GM10266 (cell line): ENCODE measurements at regions not wholly inside any gene's neighbourhood (a gene's known extent, or its start where the extent isn't known, plus 50 kb on each side); places are given as distances from the start of the nearest gene placed in this dataset.

Experiments
- DNase-seq: peaks from one replicate; pipeline ENCODE4 v3.0.0; 2012; ENCODE audit errors: extremely low spot score
- TF ChIP-seq, protein P1 (sequence below): IDR thresholded peaks from 2 replicates; pipeline ENCODE4 v1.5.1; 2012; ENCODE audit warnings: mild to moderate bottlenecking, low read depth; ENCODE audit not compliant: control insufficient read depth, insufficient read depth; ENCODE audit errors: missing control alignments

DNA sequence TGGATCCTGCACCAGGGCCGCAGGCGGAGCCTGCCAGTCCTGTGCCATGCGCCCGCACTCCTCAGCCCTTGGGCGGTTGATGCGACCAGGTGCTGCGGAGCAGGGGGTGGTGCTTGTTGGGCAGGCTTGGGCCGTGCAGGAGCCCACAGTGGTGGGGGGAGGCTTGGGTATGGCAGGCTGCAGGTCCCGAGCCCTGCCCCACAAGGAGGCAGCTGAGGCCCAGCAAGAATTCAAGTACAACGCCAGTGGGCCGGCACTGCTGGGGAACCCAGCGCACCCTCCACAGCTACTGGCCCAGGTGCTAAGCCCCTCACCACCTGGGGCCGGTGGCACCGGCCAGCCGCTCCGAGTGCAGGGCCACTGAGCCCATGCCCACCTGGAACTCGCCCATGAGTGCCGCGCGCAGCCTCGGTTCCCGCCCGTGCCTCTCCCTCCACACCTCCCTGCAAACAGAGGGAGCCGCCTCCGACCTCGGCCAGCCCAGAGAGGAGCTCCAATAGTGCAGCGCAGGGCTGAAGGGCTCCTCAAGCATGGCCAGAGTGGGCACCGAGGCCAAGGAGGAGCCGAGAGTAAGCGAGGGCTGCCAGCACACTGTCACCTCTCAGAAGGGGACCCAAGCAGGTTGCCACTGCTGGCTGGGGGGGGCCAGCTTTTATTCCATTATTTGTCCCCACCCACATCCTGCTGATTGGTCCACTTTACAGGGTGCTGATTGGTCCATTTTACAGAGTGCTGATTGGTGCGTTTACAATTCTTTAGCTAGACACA lies 339.0 kb upstream of the KLF3 start:
- DNase-seq = no peak
- TF ChIP-seq, protein P1, sequence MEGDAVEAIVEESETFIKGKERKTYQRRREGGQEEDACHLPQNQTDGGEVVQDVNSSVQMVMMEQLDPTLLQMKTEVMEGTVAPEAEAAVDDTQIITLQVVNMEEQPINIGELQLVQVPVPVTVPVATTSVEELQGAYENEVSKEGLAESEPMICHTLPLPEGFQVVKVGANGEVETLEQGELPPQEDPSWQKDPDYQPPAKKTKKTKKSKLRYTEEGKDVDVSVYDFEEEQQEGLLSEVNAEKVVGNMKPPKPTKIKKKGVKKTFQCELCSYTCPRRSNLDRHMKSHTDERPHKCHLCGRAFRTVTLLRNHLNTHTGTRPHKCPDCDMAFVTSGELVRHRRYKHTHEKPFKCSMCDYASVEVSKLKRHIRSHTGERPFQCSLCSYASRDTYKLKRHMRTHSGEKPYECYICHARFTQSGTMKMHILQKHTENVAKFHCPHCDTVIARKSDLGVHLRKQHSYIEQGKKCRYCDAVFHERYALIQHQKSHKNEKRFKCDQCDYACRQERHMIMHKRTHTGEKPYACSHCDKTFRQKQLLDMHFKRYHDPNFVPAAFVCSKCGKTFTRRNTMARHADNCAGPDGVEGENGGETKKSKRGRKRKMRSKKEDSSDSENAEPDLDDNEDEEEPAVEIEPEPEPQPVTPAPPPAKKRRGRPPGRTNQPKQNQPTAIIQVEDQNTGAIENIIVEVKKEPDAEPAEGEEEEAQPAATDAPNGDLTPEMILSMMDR = no peak

DNA sequence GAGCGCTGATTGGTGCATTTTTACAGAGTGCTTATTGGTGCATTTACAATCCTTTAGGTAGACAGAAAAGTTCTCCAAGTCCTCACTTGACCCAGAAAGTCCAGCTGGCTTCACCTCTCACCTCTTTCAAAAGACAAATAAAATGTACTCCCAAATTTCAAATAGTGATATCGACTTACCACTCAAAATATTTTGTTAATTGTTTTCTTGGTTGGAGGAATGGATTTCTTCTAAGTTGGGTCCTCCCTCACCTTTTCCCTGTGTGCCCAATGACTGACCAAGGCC lies 338.4 kb upstream of the KLF3 start:
- TF ChIP-seq, protein P1 = no peak
- no peak for DNase-seq

DNA sequence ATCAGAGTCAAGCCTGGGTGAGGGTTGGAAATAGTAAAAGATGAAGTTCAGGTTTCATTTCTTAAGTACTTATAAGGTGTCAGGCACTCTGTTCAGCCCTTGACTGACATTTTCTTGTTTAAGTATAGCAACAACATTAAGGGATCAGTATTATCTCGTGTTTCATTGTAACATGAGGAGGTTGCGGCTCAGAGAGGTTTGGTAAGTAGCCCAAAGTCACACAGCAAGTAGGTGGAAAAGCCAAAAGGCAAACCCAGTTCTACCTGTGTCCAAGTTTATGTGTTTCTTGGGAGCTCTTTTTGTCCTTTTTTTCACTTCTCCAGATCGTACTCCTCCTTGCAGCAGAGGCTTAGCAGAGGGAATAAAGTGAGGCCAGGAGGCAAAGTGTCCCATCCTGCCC lies 337.5 kb upstream of the KLF3 start:
- TF ChIP-seq, protein P1 = no peak
- DNase-seq = no peak

DNA sequence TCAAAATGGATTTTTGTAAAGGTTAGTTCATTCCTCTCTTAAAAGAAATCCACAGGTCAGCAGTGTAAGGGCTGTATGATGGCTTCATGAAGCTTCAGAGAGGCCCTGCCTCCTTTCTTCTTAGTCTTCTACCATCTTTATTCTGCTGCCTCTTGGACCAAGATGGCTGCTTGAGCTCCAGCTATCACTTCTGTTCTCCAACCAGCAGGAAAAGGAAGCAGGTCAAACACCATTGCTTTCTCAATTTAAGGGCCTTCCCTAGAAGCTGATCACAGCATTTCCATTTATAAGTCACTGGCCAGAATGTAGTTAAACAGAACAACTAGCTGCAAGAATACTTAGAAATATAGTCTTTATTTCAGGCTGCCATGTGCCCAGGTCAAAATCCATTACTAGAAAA lies 336.8 kb upstream of the KLF3 start:
- no peak for DNase-seq
- TF ChIP-seq, protein P1 = no peak

DNA sequence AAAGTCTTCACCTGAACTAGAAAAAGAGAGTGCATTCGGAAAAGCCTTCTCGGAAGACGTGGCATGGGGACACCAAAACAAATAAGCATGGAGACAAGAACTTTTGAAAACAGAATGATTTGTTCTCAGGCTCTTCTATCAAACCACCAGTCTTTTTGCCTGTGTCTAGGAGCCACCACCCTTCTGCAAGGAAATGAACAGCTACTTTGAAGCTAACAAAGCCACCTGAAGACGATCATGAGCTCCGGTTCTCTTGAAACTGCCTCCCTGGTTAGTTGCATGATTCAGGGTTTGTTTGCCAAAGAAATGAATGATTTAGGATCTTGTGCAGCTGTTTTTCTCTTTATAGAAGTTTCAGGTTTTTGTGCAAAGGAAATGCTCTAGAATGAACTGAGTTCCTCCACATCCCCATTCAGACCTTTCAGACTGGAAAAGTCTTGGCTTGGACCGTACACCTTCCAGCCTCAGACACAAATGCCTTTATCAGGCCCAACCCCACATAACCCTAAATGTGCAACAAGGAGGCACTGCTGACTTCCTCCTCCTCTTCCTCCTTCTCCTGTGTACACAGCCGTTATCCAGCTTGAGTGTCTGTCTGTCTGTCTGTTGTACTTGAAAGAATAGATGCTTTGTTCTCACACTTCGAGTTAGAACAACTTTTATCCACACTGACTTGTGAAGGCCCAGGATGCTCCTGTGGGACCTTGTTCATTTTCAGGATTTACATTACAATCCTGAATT lies 334.8 kb upstream of the KLF3 start:
- TF ChIP-seq, protein P1 = no peak
- DNase-seq = no peak

DNA sequence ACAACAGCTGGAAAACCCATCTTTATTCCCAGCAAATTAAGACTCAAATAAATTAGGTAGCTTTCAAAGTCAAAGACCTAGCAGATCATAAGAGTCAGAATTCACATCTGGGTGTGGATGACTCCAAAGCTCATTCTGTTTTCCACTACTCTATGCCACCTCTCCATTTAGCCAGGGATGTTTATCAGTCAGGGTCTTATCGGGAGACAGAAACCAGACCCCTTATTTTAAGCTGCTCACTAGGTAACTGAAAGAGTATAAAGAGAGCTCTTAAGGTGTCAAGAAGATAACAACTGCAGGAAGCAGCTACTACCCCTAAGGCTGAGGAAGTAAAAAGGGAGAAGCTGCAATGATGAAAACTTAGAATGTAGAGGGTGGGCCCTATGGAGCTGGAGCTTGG lies 333.7 kb upstream of the KLF3 start:
- TF ChIP-seq, protein P1 = no peak
- DNase-seq = no peak

DNA sequence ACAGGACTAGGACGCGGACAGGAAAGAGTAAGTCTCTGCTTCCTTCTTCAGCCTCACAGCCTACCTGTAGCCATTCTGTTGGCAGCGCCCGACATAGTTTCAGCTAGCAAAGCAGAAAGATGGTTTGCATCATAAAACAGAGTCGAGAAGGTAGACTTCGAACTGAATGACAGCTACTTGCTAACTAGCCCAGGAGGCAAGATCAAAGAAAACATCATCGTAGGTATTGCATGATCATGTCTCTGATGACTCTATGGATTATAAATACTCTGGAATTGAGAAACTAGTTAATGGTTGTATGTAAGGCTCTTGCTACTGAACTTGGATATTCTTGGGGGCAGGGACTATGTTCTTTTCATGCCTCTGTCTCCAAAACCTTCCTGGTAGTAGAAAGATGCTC lies 333.1 kb upstream of the KLF3 start:
- DNase-seq = no peak
- TF ChIP-seq, protein P1 = no peak
